ENCODE measurements at regions not wholly inside any gene's neighbourhood (a gene's known extent, or its start where the extent isn't known, plus 50 kb on each side); places are given as distances from the start of the nearest gene placed in this dataset.

GRCh38 chr12:114229150-114229549 is 176.8 kb downstream of the TBX5 start:
- Histone ChIP-seq H4K8ac (replicated peaks; ENCODE audit: insufficient read length, low read depth, low read length) (no peak overlapping the region), H3K9me3 (ENCODE audit: control insufficient read depth, low read depth, low read length) (no peaks in the 10 kb centered on the region), H2BK5ac (ENCODE audit: insufficient read length, low read length) (no peak overlapping the region), H3K4me2 (ENCODE audit: insufficient read depth, insufficient read length, low read length) (no peak overlapping the region), H3T11ph (ENCODE audit: low read length) (no peak overlapping the region), H4K5ac (ENCODE audit: insufficient read length, low read depth, low read length) (no peak overlapping the region), H2BK12ac (ENCODE audit: insufficient read length, low read depth, low read length) (no peak overlapping the region), H3K56ac (ENCODE audit: insufficient read length, low read depth, low read length) (no peak overlapping the region), H3K23me2 (ENCODE audit: insufficient read length, low read depth, low read length, poor library complexity, severe bottlenecking) (no peaks in the 10 kb centered on the region), H2BK15ac (ENCODE audit: low read depth, low read length) (no peak overlapping the region), H3K27ac (ENCODE audit: insufficient read length, low read depth, low read length) (no peak overlapping the region), H3K27me3 (ENCODE audit: insufficient read depth, low read length) (no peaks in the 10 kb centered on the region), H4K20me1 (ENCODE audit: control insufficient read depth, insufficient read depth, insufficient read length) (no peaks in the 10 kb centered on the region), H3K79me2 (ENCODE audit: insufficient read depth, low read length) (no peaks in the 10 kb centered on the region), H3K14ac (ENCODE audit: insufficient read depth, low read length) (no peak overlapping the region), H3K18ac (ENCODE audit: insufficient read length, low read depth, low read length) (no peak overlapping the region), H3K4me1 (ENCODE audit: insufficient read depth, low read length) (0 out of 2 replicates have a peak, but pooled peaks cover 5% of the 10 kb centered on the region), H4K91ac (ENCODE audit: insufficient read length, low read depth, low read length) (no peak overlapping the region), H3K23ac (ENCODE audit: insufficient read length, low read depth, low read length) (no peak overlapping the region), H2AK5ac (ENCODE audit: insufficient read length, low read length) (no peak overlapping the region), H3K4ac (ENCODE audit: low read depth, low read length) (no peak overlapping the region), H3K79me1 (ENCODE audit: insufficient read depth, low read depth, low read length, poor library complexity, severe bottlenecking) (no peaks in the 10 kb centered on the region), H2AFZ (ENCODE audit: low read length) (no peak overlapping the region), H2BK20ac (ENCODE audit: low read depth, low read length, poor library complexity, severe bottlenecking) (no peak overlapping the region), H3K9ac (ENCODE audit: extremely low read depth, insufficient read length, low read length) (no peak overlapping the region), H2BK120ac (ENCODE audit: low read depth, low read length, poor library complexity, severe bottlenecking) (no peak overlapping the region)
- Mint-ChIP-seq H3K27ac (no peak overlapping the region), H3K27me3 (ENCODE audit: low read depth) (peaks cover 3% of the 10 kb centered on the region), H3K9me3 (no peaks in the 10 kb centered on the region), H3K4me3 (no peak overlapping the region), H3K4me1 (peaks cover 14 to 16% of the 10 kb centered on the region in 2 experiments), H3K36me3 (ENCODE audit: insufficient read depth in 1 of 3, low read depth in 3 of 3) (no peaks in the 10 kb centered on the region)
- DNase-seq: no peak
- WGBS (ENCODE audit: extremely low coverage, insufficient read length, low lambda C conversion rate): no CpG with 5 or more reads among the region's 1 CpG
- TF ChIP-seq CTCF (conservative IDR thresholded peaks at IDR 0.05): no peak
